Superior temporal gyrus (tissue), 1 donor: ENCODE measurements at regions not wholly inside any gene's neighbourhood (a gene's known extent, or its start where the extent isn't known, plus 50 kb on each side); places are given as distances from the start of the nearest gene placed in this dataset.
"Not testable (repeated sequence)": the region's sequence is repeated elsewhere in the genome, so short reads cannot be mapped to it uniquely, and the experiment has no call there.

Experiments
- DNase-seq: peaks from one replicate; pipeline ENCODE4 v3.0.0-alpha.2; 2016; ENCODE audit errors: extremely low spot score

- DNase-seq, result peak; percentile 54
Measured at GRCh38 chr13:50386541-50387050, 371.4 kb downstream of the KCNRG start.

- peak; percentile 62 for DNase-seq
Measured at GRCh38 chr13:50387051-50387581, 371.9 kb downstream of the KCNRG start.

- no peak for DNase-seq
Measured at GRCh38 chr13:50388481-50388880, 373.2 kb downstream of the KCNRG start.

GRCh38 chr13:50389726-50390125 is 374.5 kb downstream of the KCNRG start:
- DNase-seq, result no peak

GRCh38 chr13:50390503-50391248 is 375.4 kb downstream of the KCNRG start:
- no peak for DNase-seq

GRCh38 chr13:50392977-50393376 is 377.7 kb downstream of the KCNRG start:
- no peak for DNase-seq

- DNase-seq, result no peak
Measured at GRCh38 chr13:50393628-50394027, 378.4 kb downstream of the KCNRG start.

- DNase-seq, result no peak
Measured at GRCh38 chr13:50396001-50396400, 380.8 kb downstream of the KCNRG start.

GRCh38 chr13:50396618-50397017 is 381.4 kb downstream of the KCNRG start:
- not testable (repeated sequence) for DNase-seq

GRCh38 chr13:50400035-50400726 is 384.9 kb downstream of the KCNRG start:
- peak; percentile 94 for DNase-seq

- peak; percentile 97 for DNase-seq
Measured at GRCh38 chr13:50401049-50401505, 385.8 kb downstream of the KCNRG start.

- DNase-seq, result peak; percentile 68
Measured at GRCh38 chr13:50401721-50402465, 386.6 kb downstream of the KCNRG start.

GRCh38 chr13:50403311-50403710 is 388.1 kb downstream of the KCNRG start:
- DNase-seq, result no peak

GRCh38 chr13:50404116-50404515 is 388.9 kb downstream of the KCNRG start:
- DNase-seq, result no peak

- DNase-seq, result no peak
Measured at GRCh38 chr13:50404769-50405168, 389.5 kb downstream of the KCNRG start.

- DNase-seq, result no peak
Measured at GRCh38 chr13:50406831-50407230, 391.6 kb downstream of the KCNRG start.

- DNase-seq, result no peak
Measured at GRCh38 chr13:50408068-50408467, 392.8 kb downstream of the KCNRG start.

GRCh38 chr13:50409220-50409619 is 394.0 kb downstream of the KCNRG start:
- DNase-seq, result no peak

GRCh38 chr13:50410921-50411746 is 395.9 kb downstream of the KCNRG start:
- DNase-seq, result no peak

GRCh38 chr13:50412046-50412617 is 396.9 kb downstream of the KCNRG start:
- DNase-seq, result no peak

- no peak for DNase-seq
Measured at GRCh38 chr13:50414640-50415039, 399.4 kb downstream of the KCNRG start.
